ENCODE measurements at regions not wholly inside any gene's neighbourhood (a gene's known extent, or its start where the extent isn't known, plus 50 kb on each side); places are given as distances from the start of the nearest gene placed in this dataset.

GRCh38 chr2:207308519-207309224 lies 142.9 kb upstream of the KLF7 start:
- peaks cover 42% of the 10 kb centered on the region for H3K4me1 Mint-ChIP-seq (ENCODE audit: low read depth)
- no peaks in the 10 kb centered on the region for H3K9me3 Mint-ChIP-seq
- no peak for DNase-seq (ENCODE audit: low spot score)
- peak overlapping the region; percentile 60 for H3K27ac Mint-ChIP-seq
- H3K4me3 Mint-ChIP-seq: peak overlapping the region; percentile 47
- peaks cover 3% of the 10 kb centered on the region for H3K36me3 Mint-ChIP-seq (ENCODE audit: low read depth)
- H3K27me3 Mint-ChIP-seq (ENCODE audit: low read depth): no peaks in the 10 kb centered on the region

GRCh38 chr2:207311316-207312005 lies 145.7 kb upstream of the KLF7 start:
- Mint-ChIP-seq H3K4me3 (peak overlapping the region; percentile 19), H3K4me1 (ENCODE audit: low read depth) (peaks cover 43% of the 10 kb centered on the region), H3K36me3 (ENCODE audit: low read depth) (peaks cover 3% of the 10 kb centered on the region), H3K27me3 (ENCODE audit: low read depth) (no peaks in the 10 kb centered on the region), H3K27ac (peak overlapping the region; percentile 77), H3K9me3 (no peaks in the 10 kb centered on the region)
- peak; percentile 74 for DNase-seq (ENCODE audit: low spot score)

- no peaks in the 10 kb centered on the region for H3K9me3 Mint-ChIP-seq
- H3K36me3 Mint-ChIP-seq (ENCODE audit: low read depth): peaks cover 3% of the 10 kb centered on the region
- DNase-seq (ENCODE audit: low spot score): no peak
- peak overlapping the region; percentile 4 for H3K27ac Mint-ChIP-seq
- H3K4me3 Mint-ChIP-seq: no peak overlapping the region
- no peaks in the 10 kb centered on the region for H3K27me3 Mint-ChIP-seq (ENCODE audit: low read depth)
- H3K4me1 Mint-ChIP-seq (ENCODE audit: low read depth): peaks cover 43% of the 10 kb centered on the region
Measured at GRCh38 chr2:207312006-207312356, 146.2 kb upstream of the KLF7 start.

GRCh38 chr2:207313947-207314346 lies 148.2 kb upstream of the KLF7 start:
- Mint-ChIP-seq H3K4me3 (no peak overlapping the region), H3K27ac (no peak overlapping the region), H3K36me3 (ENCODE audit: low read depth) (peaks cover 3% of the 10 kb centered on the region), H3K27me3 (ENCODE audit: low read depth) (no peaks in the 10 kb centered on the region), H3K4me1 (ENCODE audit: low read depth) (peaks cover 47% of the 10 kb centered on the region), H3K9me3 (no peaks in the 10 kb centered on the region)
- no peak for DNase-seq (ENCODE audit: low spot score)

- Mint-ChIP-seq H3K36me3 (ENCODE audit: low read depth) (peaks cover 3% of the 10 kb centered on the region), H3K4me1 (ENCODE audit: low read depth) (peaks cover 50% of the 10 kb centered on the region), H3K4me3 (no peak overlapping the region), H3K27me3 (ENCODE audit: low read depth) (no peaks in the 10 kb centered on the region), H3K9me3 (no peaks in the 10 kb centered on the region), H3K27ac (no peak overlapping the region)
- no peak for DNase-seq (ENCODE audit: low spot score)
Measured at GRCh38 chr2:207315131-207315530, 149.4 kb upstream of the KLF7 start.

GRCh38 chr2:207316484-207316883 lies 150.7 kb upstream of the KLF7 start:
- Mint-ChIP-seq H3K9me3 (no peaks in the 10 kb centered on the region), H3K4me1 (ENCODE audit: low read depth) (peaks cover 45% of the 10 kb centered on the region), H3K36me3 (ENCODE audit: low read depth) (peaks cover under 1% of the 10 kb centered on the region), H3K27me3 (ENCODE audit: low read depth) (no peaks in the 10 kb centered on the region), H3K27ac (no peak overlapping the region), H3K4me3 (no peak overlapping the region)
- DNase-seq (ENCODE audit: low spot score): no peak

GRCh38 chr2:207316906-207317305 lies 151.2 kb upstream of the KLF7 start:
- Mint-ChIP-seq H3K4me1 (ENCODE audit: low read depth) (peaks cover 43% of the 10 kb centered on the region), H3K27me3 (ENCODE audit: low read depth) (no peaks in the 10 kb centered on the region), H3K4me3 (no peak overlapping the region), H3K36me3 (ENCODE audit: low read depth) (no peaks in the 10 kb centered on the region), H3K27ac (no peak overlapping the region), H3K9me3 (no peaks in the 10 kb centered on the region)
- no peak for DNase-seq (ENCODE audit: low spot score)

- no peak for DNase-seq (ENCODE audit: low spot score)
- no peak overlapping the region for H3K27ac Mint-ChIP-seq
- no peaks in the 10 kb centered on the region for H3K9me3 Mint-ChIP-seq
- peaks cover 41% of the 10 kb centered on the region for H3K4me1 Mint-ChIP-seq (ENCODE audit: low read depth)
- H3K4me3 Mint-ChIP-seq: no peak overlapping the region
- H3K36me3 Mint-ChIP-seq (ENCODE audit: low read depth): no peaks in the 10 kb centered on the region
- no peaks in the 10 kb centered on the region for H3K27me3 Mint-ChIP-seq (ENCODE audit: low read depth)
Measured at GRCh38 chr2:207317378-207317984, 151.7 kb upstream of the KLF7 start.

GRCh38 chr2:207318181-207318628 lies 152.5 kb upstream of the KLF7 start:
- H3K4me3 Mint-ChIP-seq: no peak overlapping the region
- no peaks in the 10 kb centered on the region for H3K9me3 Mint-ChIP-seq
- H3K27me3 Mint-ChIP-seq (ENCODE audit: low read depth): no peaks in the 10 kb centered on the region
- no peaks in the 10 kb centered on the region for H3K36me3 Mint-ChIP-seq (ENCODE audit: low read depth)
- DNase-seq (ENCODE audit: low spot score): no peak
- no peak overlapping the region for H3K27ac Mint-ChIP-seq
- peaks cover 33% of the 10 kb centered on the region for H3K4me1 Mint-ChIP-seq (ENCODE audit: low read depth)

GRCh38 chr2:207319316-207319715 lies 153.6 kb upstream of the KLF7 start:
- peaks cover 29% of the 10 kb centered on the region for H3K4me1 Mint-ChIP-seq (ENCODE audit: low read depth)
- no peak for DNase-seq (ENCODE audit: low spot score)
- no peak overlapping the region for H3K4me3 Mint-ChIP-seq
- H3K27ac Mint-ChIP-seq: no peak overlapping the region
- no peaks in the 10 kb centered on the region for H3K9me3 Mint-ChIP-seq
- H3K36me3 Mint-ChIP-seq (ENCODE audit: low read depth): no peaks in the 10 kb centered on the region
- H3K27me3 Mint-ChIP-seq (ENCODE audit: low read depth): no peaks in the 10 kb centered on the region

- Mint-ChIP-seq H3K27ac (no peak overlapping the region), H3K27me3 (ENCODE audit: low read depth) (no peaks in the 10 kb centered on the region), H3K4me1 (ENCODE audit: low read depth) (peaks cover 29% of the 10 kb centered on the region), H3K36me3 (ENCODE audit: low read depth) (no peaks in the 10 kb centered on the region), H3K4me3 (no peak overlapping the region), H3K9me3 (no peaks in the 10 kb centered on the region)
- no peak for DNase-seq (ENCODE audit: low spot score)
Measured at GRCh38 chr2:207320381-207321159, 154.8 kb upstream of the KLF7 start.

GRCh38 chr2:207321514-207321913 lies 155.8 kb upstream of the KLF7 start:
- no peaks in the 10 kb centered on the region for H3K27me3 Mint-ChIP-seq (ENCODE audit: low read depth)
- no peak overlapping the region for H3K27ac Mint-ChIP-seq
- no peaks in the 10 kb centered on the region for H3K36me3 Mint-ChIP-seq (ENCODE audit: low read depth)
- no peak overlapping the region for H3K4me3 Mint-ChIP-seq
- H3K9me3 Mint-ChIP-seq: no peaks in the 10 kb centered on the region
- no peak for DNase-seq (ENCODE audit: low spot score)
- H3K4me1 Mint-ChIP-seq (ENCODE audit: low read depth): peaks cover 29% of the 10 kb centered on the region

GRCh38 chr2:207324001-207324400 lies 158.3 kb upstream of the KLF7 start:
- no peaks in the 10 kb centered on the region for H3K36me3 Mint-ChIP-seq (ENCODE audit: low read depth)
- no peak overlapping the region for H3K4me3 Mint-ChIP-seq
- no peaks in the 10 kb centered on the region for H3K27me3 Mint-ChIP-seq (ENCODE audit: low read depth)
- H3K4me1 Mint-ChIP-seq (ENCODE audit: low read depth): peaks cover 25% of the 10 kb centered on the region
- H3K27ac Mint-ChIP-seq: no peak overlapping the region
- H3K9me3 Mint-ChIP-seq: no peaks in the 10 kb centered on the region
- no peak for DNase-seq (ENCODE audit: low spot score)

- no peak for DNase-seq (ENCODE audit: low spot score)
- Mint-ChIP-seq H3K36me3 (ENCODE audit: low read depth) (no peaks in the 10 kb centered on the region), H3K27ac (peak overlapping the region; percentile 7), H3K4me1 (ENCODE audit: low read depth) (peaks cover 46% of the 10 kb centered on the region), H3K4me3 (no peak overlapping the region), H3K27me3 (ENCODE audit: low read depth) (no peaks in the 10 kb centered on the region), H3K9me3 (no peaks in the 10 kb centered on the region)
Measured at GRCh38 chr2:207327513-207327912, 161.8 kb upstream of the KLF7 start.

All from T-helper 2 cell treated with Interferon-gamma antibody and Interleukin-4, amounts not matched to agents 5 μg/mL and 100 μg/mL, for 36 hours (primary cell).